H9 (cell line): ENCODE measurements at regions not wholly inside any gene's neighbourhood (a gene's known extent, or its start where the extent isn't known, plus 50 kb on each side); places are given as distances from the start of the nearest gene placed in this dataset.

ENCODE experiments used
- DNase-seq: peaks from one replicate; pipeline ENCODE4 v3.0.0-alpha.2; 2017
- H2AFZ ChIP-seq: one replicate; pipeline ENCODE4 v1.6.1; 2013; ENCODE audit warnings: mild to moderate bottlenecking, low read length, control low read depth, moderate library complexity
- H2AK5ac ChIP-seq: 2 replicates; pipeline ENCODE4 v1.6.1; 2013; ENCODE audit warnings: low read length, control low read depth, mixed read lengths; ENCODE audit not compliant: insufficient read length
- H2BK120ac ChIP-seq: one replicate; pipeline ENCODE4 v1.6.1; 2013; ENCODE audit warnings: low read depth, mild to moderate bottlenecking, low read length, control low read depth, inconsistent platforms; ENCODE audit not compliant: poor library complexity, severe bottlenecking
- H2BK12ac ChIP-seq: 2 replicates; pipeline ENCODE4 v1.6.1; 2013; ENCODE audit warnings: low read length, control low read depth, mixed read lengths, low read depth; ENCODE audit not compliant: insufficient read length
- H2BK15ac ChIP-seq: 2 replicates; pipeline ENCODE4 v1.6.1; 2013; ENCODE audit warnings: low read depth, low read length, control low read depth
- H2BK20ac ChIP-seq: one replicate; pipeline ENCODE4 v1.6.1; 2013; ENCODE audit warnings: low read depth, mild to moderate bottlenecking, low read length, control low read depth, inconsistent platforms; ENCODE audit not compliant: poor library complexity, severe bottlenecking
- H2BK5ac ChIP-seq: 2 replicates; pipeline ENCODE4 v1.6.1; 2013; ENCODE audit warnings: low read length, control low read depth, mixed read lengths; ENCODE audit not compliant: insufficient read length
- H3K14ac ChIP-seq: 2 replicates; pipeline ENCODE4 v1.6.1; 2013; ENCODE audit warnings: low read length, control low read depth; ENCODE audit not compliant: insufficient read depth
- H3K18ac ChIP-seq: 2 replicates; pipeline ENCODE4 v1.6.1; 2013; ENCODE audit warnings: low read depth, mild to moderate bottlenecking, mixed read lengths, low read length, control low read depth; ENCODE audit not compliant: insufficient read length
- H3K23ac ChIP-seq: 2 replicates; pipeline ENCODE4 v1.6.1; 2013; ENCODE audit warnings: low read length, control low read depth, mixed read lengths, low read depth; ENCODE audit not compliant: insufficient read length
- H3K23me2 ChIP-seq: 2 replicates; pipeline ENCODE4 v1.6.1; 2013; ENCODE audit warnings: low read depth, mild to moderate bottlenecking, mixed read lengths, low read length, control low read depth; ENCODE audit not compliant: insufficient read length, poor library complexity, severe bottlenecking
- H3K27ac ChIP-seq: 2 replicates; pipeline ENCODE4 v1.5.1; 2013; ENCODE audit warnings: low read length, control low read depth, mixed read lengths, low read depth; ENCODE audit not compliant: insufficient read length
- H3K27me3 ChIP-seq: 2 replicates; pipeline ENCODE4 v1.6.1; 2013; ENCODE audit warnings: low read length, control low read depth, inconsistent platforms; ENCODE audit not compliant: insufficient read depth
- H3K4ac ChIP-seq: 2 replicates; pipeline ENCODE4 v1.6.1; 2013; ENCODE audit warnings: low read depth, mild to moderate bottlenecking, control low read depth, inconsistent platforms, low read length, moderate library complexity
- H3K4me1 ChIP-seq: 2 replicates; pipeline ENCODE4 v1.6.1; 2013; ENCODE audit warnings: low read length, control low read depth, inconsistent platforms; ENCODE audit not compliant: insufficient read depth
- H3K4me2 ChIP-seq: 2 replicates; pipeline ENCODE4 v1.6.1; 2013; ENCODE audit warnings: low read length, control low read depth, mixed read lengths; ENCODE audit not compliant: insufficient read length, insufficient read depth
- H3K56ac ChIP-seq: 2 replicates; pipeline ENCODE4 v1.6.1; 2013; ENCODE audit warnings: low read depth, mild to moderate bottlenecking, mixed read lengths, low read length, control low read depth; ENCODE audit not compliant: insufficient read length
- H3K79me1 ChIP-seq: 2 replicates; pipeline ENCODE4 v1.6.1; 2013; ENCODE audit warnings: low read depth, mild to moderate bottlenecking, moderate library complexity, low read length, control low read depth, inconsistent platforms; ENCODE audit not compliant: insufficient read depth, poor library complexity, severe bottlenecking
- H3K79me2 ChIP-seq: 2 replicates; pipeline ENCODE4 v1.6.1; 2013; ENCODE audit warnings: low read length, control low read depth, inconsistent platforms; ENCODE audit not compliant: insufficient read depth
- H3K9ac ChIP-seq: 2 replicates; pipeline ENCODE4 v1.6.1; 2013; ENCODE audit warnings: low read length, control low read depth, mixed read lengths; ENCODE audit not compliant: insufficient read length; ENCODE audit errors: extremely low read depth
- H3K9me3 ChIP-seq: one replicate; pipeline ENCODE4 v1.6.1; 2013; ENCODE audit warnings: low read depth, low read length, inconsistent platforms; ENCODE audit not compliant: control insufficient read depth
- H3T11ph ChIP-seq: one replicate; pipeline ENCODE4 v1.6.1; 2013; ENCODE audit warnings: mild to moderate bottlenecking, low read length, control low read depth, inconsistent platforms
- H4K20me1 ChIP-seq: one replicate; pipeline ENCODE4 v1.6.1; 2013; ENCODE audit not compliant: control insufficient read depth, insufficient read length, insufficient read depth
- H4K5ac ChIP-seq: 2 replicates; pipeline ENCODE4 v1.6.1; 2013; ENCODE audit warnings: low read depth, mild to moderate bottlenecking, mixed read lengths, low read length, control low read depth; ENCODE audit not compliant: insufficient read length
- H4K8ac ChIP-seq: replicated peaks from 2 replicates; pipeline ENCODE4 v1.6.1; 2013; ENCODE audit warnings: low read length, control low read depth, mixed read lengths, low read depth; ENCODE audit not compliant: insufficient read length
- H4K91ac ChIP-seq: 2 replicates; pipeline ENCODE4 v1.6.1; 2013; ENCODE audit warnings: low read depth, mild to moderate bottlenecking, moderate library complexity, mixed read lengths, low read length, control low read depth; ENCODE audit not compliant: insufficient read length
- H3K27ac Mint-ChIP-seq, 3 experiments: 2 replicates in 2 of 3; 3 replicates in 1 of 3; pipeline ENCODE4 v1.8.0; 2020 to 2021; ENCODE audit warnings: mixed read lengths in 3 of 3, mild to moderate bottlenecking in 1 of 3, moderate library complexity in 1 of 3
- H3K27me3 Mint-ChIP-seq: 2 replicates; pipeline ENCODE4 v1.8.0; 2021; ENCODE audit warnings: low read depth, mild to moderate bottlenecking, moderate library complexity, mixed read lengths
- H3K36me3 Mint-ChIP-seq, 3 experiments: 2 replicates in 2 of 3; 3 replicates in 1 of 3; pipeline ENCODE4 v1.8.0; 2020 to 2021; ENCODE audit warnings: low read depth in 3 of 3, mixed read lengths in 3 of 3; ENCODE audit not compliant: insufficient read depth in 1 of 3
- H3K4me1 Mint-ChIP-seq, 2 experiments: 2 replicates each; pipeline ENCODE4 v1.8.0; 2020; ENCODE audit warnings: mixed read lengths in 2 of 2
- H3K4me3 Mint-ChIP-seq, 2 experiments: 2 replicates in 1 of 2; 3 replicates in 1 of 2; pipeline ENCODE4 v1.8.0; 2020 to 2021; ENCODE audit warnings: mild to moderate bottlenecking in 2 of 2, mixed read lengths in 2 of 2, moderate library complexity in 1 of 2
- H3K9me3 Mint-ChIP-seq, 2 experiments: 2 replicates in 1 of 2; 3 replicates in 1 of 2; pipeline ENCODE4 v1.8.0; 2020; ENCODE audit warnings: mild to moderate bottlenecking in 2 of 2, mixed read lengths in 2 of 2, moderate library complexity in 1 of 2
- CTCF ChIP-seq: fragments of 200-600 bp; sonication (generic); conservative IDR thresholded peaks from 3 replicates; pipeline ENCODE4 v1.8.0; 2021; ENCODE audit warnings: antibody characterized with exemption, mild to moderate bottlenecking
- WGBS: extraction: QIAGEN DNeasy Blood & Tissue Kit; methylation state at CpG from one replicate; pipeline ENCODE4 v1.1.7; 2013; ENCODE audit warnings: missing lambda C conversion rate, low lambda C conversion rate, mixed read lengths; ENCODE audit not compliant: insufficient read length; ENCODE audit errors: extremely low coverage; 5-methylcytosine and 5-hydroxymethylcytosine counted together

GRCh38 chr2:65867446-65867845 lies 435.0 kb upstream of the SPRED2 start:
- H3K56ac ChIP-seq, result no peak overlapping the region
- WGBS, result no CpG with 5 or more reads among the region's 4 CpGs

More at GRCh38 chr2:65867446-65867845, 435.0 kb upstream of the SPRED2 start:
- Histone ChIP-seq H3K4me2 (no peak overlapping the region), H2BK12ac (no peak overlapping the region), H3K9me3 (no peaks in the 10 kb centered on the region), H3K4ac (no peak overlapping the region), H4K20me1 (no peaks in the 10 kb centered on the region), H3K23ac (no peak overlapping the region), H3K79me2 (no peaks in the 10 kb centered on the region), H3K27me3 (no peaks in the 10 kb centered on the region), H3K18ac (no peak overlapping the region), H2BK20ac (no peak overlapping the region), H2BK120ac (no peak overlapping the region), H3K79me1 (no peaks in the 10 kb centered on the region), H3K14ac (no peak overlapping the region), H3K9ac (no peak overlapping the region), H4K91ac (no peak overlapping the region), H3K23me2 (no peaks in the 10 kb centered on the region), H2AFZ (no peak overlapping the region), H2BK15ac (no peak overlapping the region), H4K8ac (no peak overlapping the region), H3K4me1 (peaks cover 2% of the 10 kb centered on the region; the same call in 1 of the 2 replicates), H4K5ac (no peak overlapping the region), H2BK5ac (no peak overlapping the region), H2AK5ac (no peak overlapping the region), H3T11ph (no peak overlapping the region), H3K27ac (no peak overlapping the region)
- Mint-ChIP-seq H3K4me3 (no peak overlapping the region), H3K36me3 (no peaks in the 10 kb centered on the region), H3K27ac (no peak overlapping the region), H3K27me3 (peaks cover 3% of the 10 kb centered on the region; the same call in 1 of the 2 replicates), H3K4me1 (peaks cover 11 to 12% of the 10 kb centered on the region in 2 experiments), H3K9me3 (no peaks in the 10 kb centered on the region)
- DNase-seq, result no peak
- no peak for TF ChIP-seq CTCF
